ENCODE measurements at regions not wholly inside any gene's neighbourhood (a gene's known extent, or its start where the extent isn't known, plus 50 kb on each side); places are given as distances from the start of the nearest gene placed in this dataset.

GRCh38 chr10:111148025-111148424, 71.2 kb downstream of the ADRA2A start:
- TF ChIP-seq CTCF (conservative IDR thresholded peaks at IDR 0.05; ENCODE audit: low read depth in 2 of 2) (no peak), REST (IDR thresholded peaks at IDR 0.05; ENCODE audit: unreplicated experiment) (no peak), POLR2AphosphoS5 (IDR thresholded peaks at IDR 0.05; ENCODE audit: low read depth) (no peak), EZH2phosphoT487 (IDR thresholded peaks at IDR 0.05; ENCODE audit: unreplicated experiment) (no peak), EZH2 (IDR thresholded peaks at IDR 0.05; ENCODE audit: low read depth, unreplicated experiment) (no peak), ZNF462 (CRISPR knock-in tag; IDR thresholded peaks at IDR 0.05) (no peak)
